GM10266 (cell line): ENCODE measurements at regions not wholly inside any gene's neighbourhood (a gene's known extent, or its start where the extent isn't known, plus 50 kb on each side); places are given as distances from the start of the nearest gene placed in this dataset.

Experiments
- DNase-seq: peaks from one replicate; pipeline ENCODE4 v3.0.0; 2012; ENCODE audit errors: extremely low spot score
- TF ChIP-seq, protein P1 (sequence below): IDR thresholded peaks from 2 replicates; pipeline ENCODE4 v1.5.1; 2012; ENCODE audit warnings: mild to moderate bottlenecking, low read depth; ENCODE audit not compliant: control insufficient read depth, insufficient read depth; ENCODE audit errors: missing control alignments

DNA sequence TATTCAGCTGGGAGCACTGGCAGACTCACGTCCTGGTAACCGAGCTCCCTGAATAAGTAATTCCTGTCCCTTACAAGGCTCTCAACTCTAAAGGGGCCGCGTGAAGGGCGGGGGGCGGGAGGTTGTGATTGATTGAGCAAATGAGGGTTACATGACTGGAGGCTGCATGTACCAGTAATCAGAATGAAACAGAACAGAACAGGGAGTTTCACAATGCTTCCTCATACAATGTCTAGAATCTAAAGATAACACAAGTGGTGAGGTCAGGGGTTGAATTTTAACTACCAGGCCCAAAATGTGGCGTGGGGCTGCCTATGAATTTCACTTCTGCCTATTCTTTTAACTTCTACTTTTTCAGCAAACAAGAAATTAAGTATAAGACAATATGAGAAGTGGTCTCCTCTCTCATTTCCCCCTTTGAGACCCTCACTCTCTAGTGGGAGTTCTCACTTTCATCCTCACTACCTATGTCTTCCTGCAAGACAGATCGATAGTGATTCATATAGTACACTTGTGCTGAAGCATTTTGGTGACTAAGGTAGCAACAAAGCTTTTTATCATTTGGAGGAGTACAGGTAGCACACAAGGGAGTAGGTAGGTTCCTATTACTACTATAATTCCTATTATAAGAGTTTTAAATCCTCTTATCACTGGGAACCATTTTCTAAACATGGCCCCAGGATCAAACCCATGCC, 239.8 kb downstream of the KTN1 start:
- DNase-seq: no peak
- TF ChIP-seq, protein P1, sequence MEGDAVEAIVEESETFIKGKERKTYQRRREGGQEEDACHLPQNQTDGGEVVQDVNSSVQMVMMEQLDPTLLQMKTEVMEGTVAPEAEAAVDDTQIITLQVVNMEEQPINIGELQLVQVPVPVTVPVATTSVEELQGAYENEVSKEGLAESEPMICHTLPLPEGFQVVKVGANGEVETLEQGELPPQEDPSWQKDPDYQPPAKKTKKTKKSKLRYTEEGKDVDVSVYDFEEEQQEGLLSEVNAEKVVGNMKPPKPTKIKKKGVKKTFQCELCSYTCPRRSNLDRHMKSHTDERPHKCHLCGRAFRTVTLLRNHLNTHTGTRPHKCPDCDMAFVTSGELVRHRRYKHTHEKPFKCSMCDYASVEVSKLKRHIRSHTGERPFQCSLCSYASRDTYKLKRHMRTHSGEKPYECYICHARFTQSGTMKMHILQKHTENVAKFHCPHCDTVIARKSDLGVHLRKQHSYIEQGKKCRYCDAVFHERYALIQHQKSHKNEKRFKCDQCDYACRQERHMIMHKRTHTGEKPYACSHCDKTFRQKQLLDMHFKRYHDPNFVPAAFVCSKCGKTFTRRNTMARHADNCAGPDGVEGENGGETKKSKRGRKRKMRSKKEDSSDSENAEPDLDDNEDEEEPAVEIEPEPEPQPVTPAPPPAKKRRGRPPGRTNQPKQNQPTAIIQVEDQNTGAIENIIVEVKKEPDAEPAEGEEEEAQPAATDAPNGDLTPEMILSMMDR: no peak

DNA sequence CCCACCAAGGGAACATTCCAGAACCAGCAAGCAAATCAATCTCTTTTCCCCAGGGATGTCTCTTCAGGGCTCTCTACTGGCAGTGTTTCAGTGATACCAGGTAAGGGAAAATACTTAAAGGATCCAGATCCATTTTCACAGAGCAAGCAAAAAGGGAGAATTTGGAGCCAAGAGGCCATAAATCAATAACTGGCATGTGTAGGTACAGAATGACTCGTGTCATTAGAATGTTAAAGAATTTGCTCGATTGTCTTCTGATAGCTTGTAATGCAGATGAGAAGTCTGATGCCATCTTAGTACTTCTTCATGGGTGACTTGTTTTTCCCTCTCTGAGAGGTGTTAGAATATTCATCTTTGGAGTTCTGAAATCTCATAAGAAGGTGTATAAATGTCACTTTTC, 242.9 kb downstream of the KTN1 start:
- TF ChIP-seq, protein P1: no peak
- no peak for DNase-seq

DNA sequence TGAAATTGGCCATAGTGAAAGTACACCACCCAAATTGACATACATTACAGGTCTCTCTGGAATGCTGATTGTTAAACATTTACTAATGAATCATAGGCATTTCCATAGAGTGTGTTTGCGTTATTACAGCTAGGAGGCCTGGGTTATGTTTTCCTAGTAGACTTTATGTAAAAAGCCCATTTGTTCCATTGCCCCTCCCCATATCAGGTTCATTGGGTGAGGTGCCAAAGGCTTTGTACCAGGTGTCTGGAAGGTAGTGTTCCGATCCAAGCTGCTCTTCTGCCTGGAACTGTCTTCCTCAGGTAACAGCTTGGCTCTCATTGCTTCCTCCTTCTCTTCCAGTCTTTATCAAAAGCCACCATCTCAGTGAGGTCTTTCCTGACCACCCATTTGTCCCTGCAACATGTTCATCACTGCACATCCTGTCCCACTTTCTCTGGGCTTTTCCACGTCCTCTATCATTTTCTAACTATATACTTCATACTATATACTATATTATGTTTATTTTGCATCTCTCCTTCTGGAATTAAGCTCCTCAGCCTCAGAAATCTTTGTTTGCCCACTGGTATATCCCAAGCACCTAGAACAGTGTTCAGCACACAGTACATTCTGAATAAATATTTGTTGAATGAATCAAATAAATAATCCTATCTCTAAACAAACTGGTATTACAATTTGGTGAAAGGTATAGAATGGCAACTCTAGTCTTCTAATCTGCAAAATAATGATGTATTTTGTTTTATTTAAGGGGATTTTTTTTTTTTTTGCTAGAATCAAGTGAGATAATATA, 252.3 kb downstream of the KTN1 start:
- DNase-seq: no peak
- TF ChIP-seq, protein P1: no peak

DNA sequence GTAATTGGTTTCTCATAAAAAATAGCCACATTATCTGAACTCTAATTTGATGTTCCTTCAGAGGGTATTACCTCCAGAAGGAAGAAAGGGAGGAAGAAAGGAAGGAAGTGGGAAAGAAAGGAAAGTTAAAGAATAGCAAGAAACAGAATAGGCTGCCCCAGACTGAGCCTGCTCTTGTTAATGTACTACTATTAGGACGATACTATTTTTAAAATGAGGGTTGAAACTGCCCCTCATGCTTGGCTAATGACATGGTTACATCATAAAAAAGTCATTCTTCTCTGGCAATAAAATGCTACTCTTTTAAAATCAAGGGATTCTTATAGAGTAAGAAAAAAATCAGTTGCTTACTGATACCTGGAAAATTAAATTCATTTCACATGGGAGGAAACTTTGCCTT, 253.0 kb downstream of the KTN1 start:
- TF ChIP-seq, protein P1: no peak
- no peak for DNase-seq

DNA sequence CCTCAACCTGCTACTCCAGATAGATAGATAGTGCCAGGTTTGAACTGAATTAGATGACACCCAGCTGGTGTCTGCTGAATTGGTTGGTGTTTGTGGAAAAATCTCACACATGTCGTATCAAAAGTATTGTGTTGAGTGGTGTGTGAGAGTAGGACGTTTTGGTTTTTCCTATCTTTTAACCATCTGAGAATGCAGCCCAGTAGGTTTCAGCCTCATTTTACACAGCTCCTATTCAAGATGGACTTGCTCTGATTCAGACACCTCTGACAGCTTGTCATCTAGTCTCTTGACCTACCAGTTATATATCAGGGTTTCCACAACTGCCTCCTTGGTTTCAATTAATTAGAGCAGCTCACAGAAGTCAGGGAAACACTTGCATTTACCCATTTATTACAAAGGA, 254.4 kb downstream of the KTN1 start:
- TF ChIP-seq, protein P1: no peak
- DNase-seq: no peak

DNA sequence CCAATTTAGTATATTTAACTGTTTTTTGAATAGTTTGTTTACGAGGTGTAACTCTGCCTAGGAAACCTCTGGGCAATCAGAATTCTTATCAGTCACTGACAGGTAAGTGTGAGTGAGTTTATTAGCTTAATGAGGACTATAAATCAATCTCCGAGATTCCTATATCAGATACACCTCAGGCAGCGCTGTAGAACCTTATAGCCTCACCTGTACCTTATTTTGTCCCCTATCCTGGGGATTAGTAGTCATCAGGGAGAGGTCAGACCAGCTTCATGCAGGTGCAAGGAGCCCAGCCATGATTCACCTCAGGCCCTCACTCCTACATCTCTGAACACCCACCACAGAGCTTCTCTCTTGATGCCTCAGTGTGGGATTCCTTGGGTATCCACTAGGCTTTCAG, 256.0 kb downstream of the KTN1 start:
- TF ChIP-seq, protein P1: no peak
- no peak for DNase-seq

DNA sequence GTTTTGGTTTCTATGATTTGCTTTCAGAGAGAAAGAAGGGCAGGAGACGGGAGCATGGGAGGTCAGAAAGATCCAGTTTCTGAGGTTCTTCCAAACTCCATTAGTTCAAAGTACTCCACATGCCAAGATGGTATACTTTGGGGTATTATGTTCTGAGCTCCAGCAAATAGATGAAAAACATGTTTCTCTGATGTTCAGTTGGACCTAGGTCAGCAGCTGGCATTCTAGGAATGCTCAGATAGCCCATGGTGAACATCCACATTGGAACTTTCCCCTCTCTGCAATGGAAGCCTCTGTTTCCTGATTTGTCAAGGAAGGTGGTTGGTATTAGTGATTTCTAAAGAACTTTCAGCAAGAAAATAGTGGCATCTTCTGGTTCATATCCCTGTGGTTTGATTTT, 257.5 kb downstream of the KTN1 start:
- no peak for DNase-seq
- TF ChIP-seq, protein P1: no peak
